ENCODE measurements at regions not wholly inside any gene's neighbourhood (a gene's known extent, or its start where the extent isn't known, plus 50 kb on each side); places are given as distances from the start of the nearest gene placed in this dataset.

DNA sequence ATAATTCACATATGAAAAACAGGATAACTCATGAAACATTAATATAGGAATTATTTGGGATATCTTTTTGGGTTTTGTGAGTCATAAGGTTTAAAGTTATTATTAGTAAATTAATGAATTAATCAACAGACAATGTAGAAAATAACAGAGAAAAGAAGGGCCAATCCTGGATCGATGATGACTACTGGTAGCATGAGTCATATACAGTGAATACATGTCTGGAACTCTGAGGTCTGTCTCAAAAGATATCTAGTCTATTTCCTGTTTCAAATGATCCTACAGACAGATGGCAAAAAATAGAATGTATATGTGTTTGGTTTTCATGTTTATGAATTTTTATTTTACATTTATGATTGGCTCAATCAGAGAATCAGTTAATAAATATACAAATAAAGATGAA, 86.4 kb upstream of the RTL1 start:
- TF ChIP-seq EZH2 (IDR thresholded peaks at IDR 0.05) (no peak), POLR2AphosphoS5 (IDR thresholded peaks at IDR 0.05; ENCODE audit: borderline replicate concordance, low read depth, low read length) (no peak)

Data from SK-N-MC (cell line).